Sigmoid colon (tissue), 6 donors: ENCODE measurements at regions not wholly inside any gene's neighbourhood (a gene's known extent, or its start where the extent isn't known, plus 50 kb on each side); places are given as distances from the start of the nearest gene placed in this dataset.

ENCODE experiments used
- DNase-seq: peaks from one replicate; pipeline ENCODE4 v3.0.0-alpha.2; 2019
- H3K27ac ChIP-seq, 4 donors: fragments of 200-600 bp; sonication (generic); one replicate each; pipeline ENCODE4 v1.5.1; 2016 to 2019; ENCODE audit warnings: mild to moderate bottlenecking in 1 of 4
- H3K27me3 ChIP-seq, 3 donors: fragments of 200-600 bp; sonication (generic); one replicate each; pipeline ENCODE4 v1.5.1; 2019; ENCODE audit warnings: mild to moderate bottlenecking in 1 of 3
- H3K36me3 ChIP-seq, 4 donors: fragments of 200-600 bp; sonication (generic); one replicate each; pipeline ENCODE4 v1.5.1; 2016 to 2019
- H3K4me1 ChIP-seq, 4 donors: fragments of 200-600 bp; sonication (generic); one replicate each; pipeline ENCODE4 v1.5.1; 2017 to 2019
- H3K4me3 ChIP-seq, 4 donors: fragments of 200-600 bp; sonication (generic); one replicate each; pipeline ENCODE4 v1.5.1; 2017 to 2019; ENCODE audit warnings: mild to moderate bottlenecking in 2 of 4, moderate library complexity in 1 of 4
- H3K9me3 ChIP-seq, 4 donors: fragments of 200-600 bp in 3 of 4; sonication (generic) in 3 of 4; one replicate each; pipeline versions ENCODE4 v1.5.1 to v1.6.1; 2013 to 2019
- CTCF ChIP-seq, 4 experiments: fragments of 450-650 bp in 3 of 4; fragments of 200-600 bp in 1 of 4; IDR thresholded peaks; one replicate each; pipeline ENCODE4 v1.5.1; 2016 to 2019; ENCODE audit warnings: antibody characterized with exemption in 4 of 4, mild to moderate bottlenecking in 3 of 4, moderate library complexity in 2 of 4
- EP300 ChIP-seq, 4 donors: sonication (generic); formaldehyde crosslinking; IDR thresholded peaks; one replicate each; pipeline ENCODE4 v1.6.1; 2017; ENCODE audit warnings: antibody characterized with exemption in 4 of 4
- POLR2A ChIP-seq, 2 donors: fragments of 450-650 bp; IDR thresholded peaks; one replicate each; pipeline ENCODE4 v1.6.1; 2016; ENCODE audit warnings: antibody characterized with exemption in 2 of 2, mild to moderate bottlenecking in 2 of 2, moderate library complexity in 2 of 2
- POLR2AphosphoS5 ChIP-seq, 4 donors: sonication (generic); formaldehyde crosslinking; IDR thresholded peaks; one replicate each; pipeline ENCODE4 v1.6.1; 2017; ENCODE audit warnings: antibody characterized with exemption in 4 of 4
- WGBS, 2 donors: extraction: QIAGEN DNeasy Blood & Tissue Kit; methylation state at CpG; one replicate each; pipeline ENCODE4 v1.1.7; 2013; 5-methylcytosine and 5-hydroxymethylcytosine counted together
- intact Hi-C: fragments of 100-400 bp; cut with DNase I; formaldehyde crosslinking; loops from one replicate; pipeline ENCODE4 v1.15.1; 2023
- donor health status: healthy with polysubstance abuse.
- donor health status: healthy.

GRCh38 chr21:35643176-35643575 lies 417.1 kb downstream of the SETD4 start:
- DNase-seq, result no peak
- H3K27me3 ChIP-seq, result peaks cover 0 to 15% (median 0%) of the 10 kb centered on the region in 3 donors
- H3K36me3 ChIP-seq, result no peaks in the 10 kb centered on the region
- H3K27ac ChIP-seq, result no peak overlapping the region
- intact Hi-C loops, result no loop called here
- TF ChIP-seq CTCF (IDR thresholded peaks at IDR 0.05) (no peak), EP300 (IDR thresholded peaks at IDR 0.05) (no peak), POLR2A (IDR thresholded peaks at IDR 0.05) (no peak), POLR2AphosphoS5 (IDR thresholded peaks at IDR 0.05) (no peak)
- H3K4me1 ChIP-seq, result no peaks in the 10 kb centered on the region
- 85 to 86% methylated on average over 4 of the region's 4 CpGs for WGBS, 2 donors
- H3K4me3 ChIP-seq, result no peak overlapping the region
- H3K9me3 ChIP-seq, result no peaks in the 10 kb centered on the region

- TF ChIP-seq CTCF (IDR thresholded peaks at IDR 0.05) (no peak), POLR2A (IDR thresholded peaks at IDR 0.05) (no peak), EP300 (IDR thresholded peaks at IDR 0.05) (no peak), POLR2AphosphoS5 (IDR thresholded peaks at IDR 0.05) (no peak)
- H3K4me1 ChIP-seq, result no peaks in the 10 kb centered on the region
- no peak for DNase-seq
- intact Hi-C loops, result no loop called here
- no peaks in the 10 kb centered on the region for H3K36me3 ChIP-seq
- 78 to 89% methylated on average over 4 of the region's 4 CpGs for WGBS, 2 donors
- H3K4me3 ChIP-seq, result no peak overlapping the region
- no peaks in the 10 kb centered on the region for H3K9me3 ChIP-seq
- peaks cover 0 to 13% (median 0%) of the 10 kb centered on the region in 3 donors for H3K27me3 ChIP-seq
- H3K27ac ChIP-seq, result peak overlapping the region in 1 of 4 donors; percentile 2
Observed at GRCh38 chr21:35641271-35642016, 418.9 kb downstream of the SETD4 start.

- 70 to 83% methylated on average over 2 of the region's 2 CpGs for WGBS, 2 donors
Observed at GRCh38 chr21:35637431-35637830, 422.9 kb downstream of the SETD4 start.

GRCh38 chr21:35635994-35636393 lies 424.3 kb downstream of the SETD4 start:
- TF ChIP-seq POLR2AphosphoS5 (IDR thresholded peaks at IDR 0.05), result no peak
- TF ChIP-seq CTCF (IDR thresholded peaks at IDR 0.05), result no peak
- no peak for TF ChIP-seq POLR2A (IDR thresholded peaks at IDR 0.05)
- no peak for TF ChIP-seq EP300 (IDR thresholded peaks at IDR 0.05)
- H3K27ac ChIP-seq, result no peak overlapping the region
- no peaks in the 10 kb centered on the region for H3K36me3 ChIP-seq
- H3K4me1 ChIP-seq, result no peaks in the 10 kb centered on the region
- 77 to 84% methylated on average over 1 of the region's 1 CpG for WGBS, 2 donors
- H3K4me3 ChIP-seq, result no peak overlapping the region
- H3K27me3 ChIP-seq, result peaks cover 0 to 9% (median 0%) of the 10 kb centered on the region in 3 donors
- no peak for DNase-seq
- no peaks in the 10 kb centered on the region for H3K9me3 ChIP-seq
- intact Hi-C loops, result no loop called here

More at GRCh38 chr21:35637431-35637830, 422.9 kb downstream of the SETD4 start:
- Histone ChIP-seq H3K36me3 (no peaks in the 10 kb centered on the region), H3K27me3 (peaks cover 0 to 9% (median 0%) of the 10 kb centered on the region in 3 donors), H3K4me3 (no peak overlapping the region), H3K9me3 (no peaks in the 10 kb centered on the region), H3K4me1 (no peaks in the 10 kb centered on the region), H3K27ac (no peak overlapping the region)
- DNase-seq, result no peak
- intact Hi-C loops, result no loop called here
- TF ChIP-seq POLR2A (IDR thresholded peaks at IDR 0.05) (no peak), CTCF (IDR thresholded peaks at IDR 0.05) (no peak), EP300 (IDR thresholded peaks at IDR 0.05) (no peak), POLR2AphosphoS5 (IDR thresholded peaks at IDR 0.05) (no peak)
